ENCODE measurements at regions not wholly inside any gene's neighbourhood (a gene's known extent, or its start where the extent isn't known, plus 50 kb on each side); places are given as distances from the start of the nearest gene placed in this dataset.

- no peak overlapping the region for H3K4me3 ChIP-seq (ENCODE audit: low read depth, low read length)
- TF ChIP-seq, protein P1, sequence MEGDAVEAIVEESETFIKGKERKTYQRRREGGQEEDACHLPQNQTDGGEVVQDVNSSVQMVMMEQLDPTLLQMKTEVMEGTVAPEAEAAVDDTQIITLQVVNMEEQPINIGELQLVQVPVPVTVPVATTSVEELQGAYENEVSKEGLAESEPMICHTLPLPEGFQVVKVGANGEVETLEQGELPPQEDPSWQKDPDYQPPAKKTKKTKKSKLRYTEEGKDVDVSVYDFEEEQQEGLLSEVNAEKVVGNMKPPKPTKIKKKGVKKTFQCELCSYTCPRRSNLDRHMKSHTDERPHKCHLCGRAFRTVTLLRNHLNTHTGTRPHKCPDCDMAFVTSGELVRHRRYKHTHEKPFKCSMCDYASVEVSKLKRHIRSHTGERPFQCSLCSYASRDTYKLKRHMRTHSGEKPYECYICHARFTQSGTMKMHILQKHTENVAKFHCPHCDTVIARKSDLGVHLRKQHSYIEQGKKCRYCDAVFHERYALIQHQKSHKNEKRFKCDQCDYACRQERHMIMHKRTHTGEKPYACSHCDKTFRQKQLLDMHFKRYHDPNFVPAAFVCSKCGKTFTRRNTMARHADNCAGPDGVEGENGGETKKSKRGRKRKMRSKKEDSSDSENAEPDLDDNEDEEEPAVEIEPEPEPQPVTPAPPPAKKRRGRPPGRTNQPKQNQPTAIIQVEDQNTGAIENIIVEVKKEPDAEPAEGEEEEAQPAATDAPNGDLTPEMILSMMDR (IDR thresholded peaks at IDR 0.05; ENCODE audit: borderline replicate concordance, insufficient read depth, low read depth, low read length): no peak
Measured at GRCh38 chr10:36281831-36282331, 639.8 kb upstream of the FZD8 start.

- H3K4me3 ChIP-seq (ENCODE audit: low read depth, low read length): no peak overlapping the region
- TF ChIP-seq, protein P1 (IDR thresholded peaks at IDR 0.05; ENCODE audit: borderline replicate concordance, insufficient read depth, low read depth, low read length): no peak
Measured at GRCh38 chr10:36280890-36281499, 638.9 kb upstream of the FZD8 start.

DNA sequence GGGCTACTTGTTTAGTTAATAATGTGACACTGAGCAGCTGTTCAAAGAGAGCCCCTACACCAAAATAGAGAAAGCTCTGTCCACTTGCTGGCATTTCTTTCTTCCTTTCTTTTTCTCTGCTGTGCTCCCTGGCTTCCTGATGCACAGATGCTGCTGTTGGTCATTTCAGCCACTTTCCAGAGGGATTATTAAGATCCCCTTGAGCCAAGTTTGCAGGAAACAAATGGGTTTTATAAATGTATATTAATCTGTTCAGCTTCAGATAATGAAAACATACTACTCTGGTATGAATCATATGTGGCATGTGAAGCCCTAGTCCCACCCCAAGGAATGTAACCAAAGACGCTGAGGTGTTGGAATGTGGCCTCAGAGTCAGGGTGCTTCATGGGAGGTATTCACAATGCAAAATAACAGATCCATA lies 638.2 kb upstream of the FZD8 start:
- TF ChIP-seq, protein P1 (IDR thresholded peaks at IDR 0.05; ENCODE audit: borderline replicate concordance, insufficient read depth, low read depth, low read length): no peak
- no peak overlapping the region for H3K4me3 ChIP-seq (ENCODE audit: low read depth, low read length)

GRCh38 chr10:36278176-36278575 lies 636.1 kb upstream of the FZD8 start:
- H3K4me3 ChIP-seq (ENCODE audit: low read depth, low read length): no peak overlapping the region
- TF ChIP-seq, protein P1 (IDR thresholded peaks at IDR 0.05; ENCODE audit: borderline replicate concordance, insufficient read depth, low read depth, low read length): no peak

GRCh38 chr10:36277459-36277858 lies 635.4 kb upstream of the FZD8 start:
- no peak overlapping the region for H3K4me3 ChIP-seq (ENCODE audit: low read depth, low read length)
- TF ChIP-seq, protein P1 (IDR thresholded peaks at IDR 0.05; ENCODE audit: borderline replicate concordance, insufficient read depth, low read depth, low read length): no peak

DNA sequence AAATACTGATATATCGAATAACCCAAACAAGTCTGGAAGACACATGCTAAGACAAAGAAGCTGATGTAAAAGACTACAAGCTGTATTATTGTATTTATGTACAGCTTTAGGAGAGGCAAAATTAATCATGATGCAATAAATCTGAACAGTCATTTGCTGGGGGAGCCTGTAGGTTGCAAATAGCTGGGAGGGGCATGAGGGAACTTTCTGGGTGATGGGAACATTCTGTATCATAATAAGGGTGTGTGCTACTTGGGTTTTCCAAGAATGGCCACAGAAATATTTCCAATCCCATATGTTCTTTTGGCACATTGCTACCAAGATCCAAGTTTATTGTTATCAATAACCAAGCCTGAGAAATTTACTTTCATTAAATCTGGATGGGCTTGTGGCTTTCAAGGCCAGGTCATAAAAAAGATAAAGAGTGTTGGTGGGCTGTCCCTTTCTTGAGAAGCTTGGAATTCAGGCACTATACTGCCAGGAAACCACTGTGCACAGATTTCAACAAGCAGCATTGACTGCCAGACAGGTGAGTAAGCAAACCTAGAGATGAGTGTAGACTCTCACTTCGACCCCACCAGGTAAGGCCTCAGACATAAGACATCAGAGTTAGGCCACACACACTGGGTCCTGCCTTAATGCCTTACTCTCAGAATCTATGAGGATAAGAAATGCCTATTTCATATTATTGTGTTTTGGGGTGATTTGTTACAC lies 629.7 kb upstream of the FZD8 start:
- TF ChIP-seq, protein P1 (IDR thresholded peaks at IDR 0.05; ENCODE audit: borderline replicate concordance, insufficient read depth, low read depth, low read length): no peak
- H3K4me3 ChIP-seq (ENCODE audit: low read depth, low read length): no peak overlapping the region

- TF ChIP-seq, protein P1 (IDR thresholded peaks at IDR 0.05; ENCODE audit: borderline replicate concordance, insufficient read depth, low read depth, low read length): no peak
Measured at GRCh38 chr10:36269222-36269621, 627.1 kb upstream of the FZD8 start.

More at GRCh38 chr10:36269222-36269621, 627.1 kb upstream of the FZD8 start:
- no peak overlapping the region for H3K4me3 ChIP-seq (ENCODE audit: low read depth, low read length)

Measured in GM12875 (cell line).